GM23338 (cell line): ENCODE measurements at regions not wholly inside any gene's neighbourhood (a gene's known extent, or its start where the extent isn't known, plus 50 kb on each side); places are given as distances from the start of the nearest gene placed in this dataset.

Experiments
- ATAC-seq: fragments of 200-7000 bp; cut with Tn5 transposase; 3 replicates; pipeline ENCODE4 v1.9.1; 2020
- DNase-seq: peaks from one replicate; pipeline ENCODE4 v3.0.0-alpha.2; 2015; ENCODE audit warnings: low spot score
- H2AFZ ChIP-seq: fragments of 200-600 bp; sonication (generic); 2 replicates; pipeline ENCODE4 v1.8.0; 2016; ENCODE audit warnings: antibody characterized with exemption, mild to moderate bottlenecking, moderate library complexity
- H3F3A ChIP-seq: fragments of 200-600 bp; sonication (generic); replicated peaks from 2 replicates; pipeline ENCODE4 v1.8.0; 2017; ENCODE audit warnings: antibody characterized with exemption, mixed run types, low read depth
- H3K27ac ChIP-seq: fragments of 200-600 bp; sonication (generic); 2 replicates; pipeline ENCODE4 v1.6.1; 2016; ENCODE audit warnings: low read depth
- H3K27me3 ChIP-seq: fragments of 200-600 bp; sonication (generic); 2 replicates; pipeline ENCODE4 v1.8.0; 2016; ENCODE audit warnings: mild to moderate bottlenecking, mixed run types, moderate library complexity; ENCODE audit not compliant: insufficient read depth
- H3K36me3 ChIP-seq: fragments of 200-600 bp; sonication (generic); 2 replicates; pipeline ENCODE4 v1.8.0; 2016; ENCODE audit warnings: mild to moderate bottlenecking; ENCODE audit not compliant: insufficient read depth
- H3K4me1 ChIP-seq: fragments of 200-600 bp; sonication (generic); 2 replicates; pipeline ENCODE4 v1.8.0; 2016; ENCODE audit warnings: mild to moderate bottlenecking, moderate library complexity; ENCODE audit not compliant: insufficient read depth
- H3K4me2 ChIP-seq: fragments of 200-600 bp; sonication (generic); 2 replicates; pipeline ENCODE4 v1.7.1; 2017; ENCODE audit warnings: mixed run types
- H3K4me3 ChIP-seq: fragments of 200-600 bp; sonication (generic); 2 replicates; pipeline ENCODE4 v1.6.1; 2016; ENCODE audit warnings: mixed run types
- H3K79me2 ChIP-seq: fragments of 200-600 bp; sonication (generic); replicated peaks from 2 replicates; pipeline ENCODE4 v1.8.0; 2017; ENCODE audit warnings: mild to moderate bottlenecking; ENCODE audit not compliant: insufficient read depth
- H3K9me2 ChIP-seq: fragments of 200-600 bp; sonication (generic); 2 replicates; pipeline ENCODE4 v1.8.0; 2017; ENCODE audit not compliant: insufficient read depth
- H4K20me1 ChIP-seq: fragments of 200-600 bp; sonication (generic); replicated peaks from 2 replicates; pipeline ENCODE4 v1.8.0; 2017; ENCODE audit warnings: mild to moderate bottlenecking; ENCODE audit not compliant: insufficient read depth
- H3K27ac Mint-ChIP-seq: 2 replicates; pipeline ENCODE4 v1.8.0; 2020; ENCODE audit warnings: inconsistent platforms, mild to moderate bottlenecking, moderate library complexity, mixed read lengths
- H3K27me3 Mint-ChIP-seq: 3 replicates; pipeline ENCODE4 v1.8.0; 2022; ENCODE audit warnings: low read depth, mild to moderate bottlenecking, moderate library complexity, mixed read lengths, inconsistent platforms; ENCODE audit not compliant: insufficient read depth, poor library complexity
- H3K36me3 Mint-ChIP-seq: 3 replicates; pipeline ENCODE4 v1.8.0; 2021; ENCODE audit warnings: low read depth, mild to moderate bottlenecking, inconsistent platforms, moderate library complexity, mixed read lengths
- H3K4me1 Mint-ChIP-seq: 3 replicates; pipeline ENCODE4 v1.8.0; 2020; ENCODE audit warnings: mild to moderate bottlenecking, inconsistent platforms, mixed read lengths
- H3K4me3 Mint-ChIP-seq: 3 replicates; pipeline ENCODE4 v1.8.0; 2021; ENCODE audit warnings: moderate library complexity, mild to moderate bottlenecking, inconsistent platforms, mixed read lengths
- H3K9me3 Mint-ChIP-seq: 3 replicates; pipeline ENCODE4 v1.8.0; 2020; ENCODE audit warnings: moderate library complexity, mild to moderate bottlenecking, inconsistent platforms, mixed read lengths
- CREB1 ChIP-seq: fragments of 250-450 bp; sonication (Bioruptor Pico); IDR thresholded peaks from 2 replicates; pipeline ENCODE4 v1.5.0; 2020; ENCODE audit warnings: low read depth, mild to moderate bottlenecking, moderate library complexity
- EZH2 ChIP-seq: fragments of 200-600 bp; sonication (generic); IDR thresholded peaks from one replicate; pipeline ENCODE4 v1.8.0; 2017; ENCODE audit warnings: antibody characterized with exemption, mild to moderate bottlenecking, low read depth; ENCODE audit not compliant: unreplicated experiment
- EZH2phosphoT487 ChIP-seq: fragments of 200-600 bp; sonication (generic); IDR thresholded peaks from one replicate; pipeline ENCODE4 v1.8.1; 2018; ENCODE audit warnings: antibody characterized with exemption; ENCODE audit not compliant: unreplicated experiment
- JUNB ChIP-seq: IDR thresholded peaks from one replicate; pipeline ENCODE4 v1.6.1; 2016; ENCODE audit warnings: antibody characterized with exemption; ENCODE audit not compliant: unreplicated experiment
- NANOG ChIP-seq: IDR thresholded peaks from 2 replicates; pipeline ENCODE4 v1.6.1; 2016; ENCODE audit warnings: antibody characterized with exemption, borderline replicate concordance
- POLR2AphosphoS5 ChIP-seq: IDR thresholded peaks from 2 replicates; pipeline ENCODE4 v1.6.1; 2016; ENCODE audit warnings: antibody characterized with exemption, low read depth
- REST ChIP-seq: IDR thresholded peaks from one replicate; pipeline ENCODE4 v1.6.1; 2018; ENCODE audit warnings: antibody characterized with exemption; ENCODE audit not compliant: unreplicated experiment
- STAT1 ChIP-seq: IDR thresholded peaks from one replicate; pipeline ENCODE4 v1.6.1; 2016; ENCODE audit warnings: antibody characterized with exemption; ENCODE audit not compliant: unreplicated experiment
- ZNF114 ChIP-seq: fragments of 250-450 bp; sonication (Bioruptor Pico); IDR thresholded peaks from 2 replicates; pipeline ENCODE4 v1.5.0; 2020; ENCODE audit warnings: mild to moderate bottlenecking, moderate library complexity
- ZNF331 ChIP-seq: fragments of 250-450 bp; sonication (Bioruptor Pico); IDR thresholded peaks from 2 replicates; pipeline ENCODE4 v1.5.0; 2020; ENCODE audit warnings: low read depth, mild to moderate bottlenecking, moderate library complexity
- ZNF462 ChIP-seq: fragments of 250-450 bp; sonication (Bioruptor Pico); IDR thresholded peaks from 2 replicates; pipeline ENCODE4 v1.5.0; 2020; ENCODE audit warnings: mild to moderate bottlenecking, moderate library complexity

- Histone ChIP-seq H3K79me2 (no peaks in the 10 kb centered on the region), H3K4me3 (no peak overlapping the region), H3K36me3 (no peaks in the 10 kb centered on the region), H4K20me1 (no peaks in the 10 kb centered on the region), H3K4me2 (no peak overlapping the region), H3F3A (no peaks in the 10 kb centered on the region), H2AFZ (no peak overlapping the region), H3K4me1 (no peaks in the 10 kb centered on the region), H3K27ac (no peak overlapping the region), H3K27me3 (no peaks in the 10 kb centered on the region), H3K9me2 (no peaks in the 10 kb centered on the region)
- H3K27me3 Mint-ChIP-seq = no peaks in the 10 kb centered on the region
- H3K36me3 Mint-ChIP-seq = peaks cover 6% of the 10 kb centered on the region; the same call in 2 of the 3 replicates
- H3K4me3 Mint-ChIP-seq = no peak overlapping the region
- no peak overlapping the region for H3K27ac Mint-ChIP-seq
- ATAC-seq = no peak
- H3K4me1 Mint-ChIP-seq = no peaks in the 10 kb centered on the region
- H3K9me3 Mint-ChIP-seq = peaks cover 9% of the 10 kb centered on the region; the same call in 2 of the 3 replicates
- TF ChIP-seq ZNF331 (CRISPR knock-in tag) = no peak
- no peak for DNase-seq
These were observed 877.8 kb upstream of the AGA start for GRCh38 chr4:178320003-178320402.

GRCh38 chr4:178322524-178323183, 880.4 kb upstream of the AGA start:
- no peak overlapping the region for H3K4me3 Mint-ChIP-seq
- no peaks in the 10 kb centered on the region for H3K4me1 Mint-ChIP-seq
- H3K27me3 Mint-ChIP-seq = no peaks in the 10 kb centered on the region
- no peak for ATAC-seq
- peaks cover 6% of the 10 kb centered on the region; the same call in 2 of the 3 replicates for H3K36me3 Mint-ChIP-seq
- no peak overlapping the region; the same call in 1 of the 2 replicates for H3K27ac Mint-ChIP-seq
- no peak for TF ChIP-seq ZNF462 (CRISPR knock-in tag)
- TF ChIP-seq CREB1 (CRISPR knock-in tag) = no peak
- no peak for TF ChIP-seq REST
- TF ChIP-seq EZH2phosphoT487 = no peak
- no peak for TF ChIP-seq STAT1
- no peak for TF ChIP-seq JUNB
- no peak for TF ChIP-seq ZNF114 (CRISPR knock-in tag)
- no peak for TF ChIP-seq NANOG
- no peak for TF ChIP-seq ZNF331 (CRISPR knock-in tag)
- no peak for TF ChIP-seq POLR2AphosphoS5
- TF ChIP-seq EZH2 = no peak
- Histone ChIP-seq H3K36me3 (no peaks in the 10 kb centered on the region), H3K79me2 (no peaks in the 10 kb centered on the region), H3K9me2 (no peaks in the 10 kb centered on the region), H3K4me1 (no peaks in the 10 kb centered on the region), H3K4me2 (no peak overlapping the region), H3K4me3 (no peak overlapping the region), H3K27ac (no peak overlapping the region), H2AFZ (no peak overlapping the region), H3F3A (no peaks in the 10 kb centered on the region), H4K20me1 (no peaks in the 10 kb centered on the region), H3K27me3 (no peaks in the 10 kb centered on the region)
- no peak for DNase-seq
- peaks cover 9% of the 10 kb centered on the region; the same call in 2 of the 3 replicates for H3K9me3 Mint-ChIP-seq
